Limb (tissue), 2 donors: ENCODE measurements at regions not wholly inside any gene's neighbourhood (a gene's known extent, or its start where the extent isn't known, plus 50 kb on each side); places are given as distances from the start of the nearest gene placed in this dataset.
"Not testable (repeated sequence)": the region's sequence is repeated elsewhere in the genome, so short reads cannot be mapped to it uniquely, and the experiment has no call there.

ENCODE experiments used
- DNase-seq, 2 donors: peaks; one replicate each; pipeline ENCODE4 v3.0.0-alpha.2; 2016; ENCODE audit errors: extremely low spot score in 2 of 2

GRCh38 chr2:238716585-238716984, 131.3 kb upstream of the TWIST2 start:
- DNase-seq = no peak

GRCh38 chr2:238717084-238717483, 130.8 kb upstream of the TWIST2 start:
- DNase-seq = no peak

- no peak for DNase-seq
These were observed 128.2 kb upstream of the TWIST2 start for GRCh38 chr2:238719641-238720040.

- no peak for DNase-seq
These were observed 127.6 kb upstream of the TWIST2 start for GRCh38 chr2:238720232-238720672.

- DNase-seq = no peak
These were observed 125.7 kb upstream of the TWIST2 start for GRCh38 chr2:238722181-238722580.

GRCh38 chr2:238722883-238723282, 125.0 kb upstream of the TWIST2 start:
- peak in 1 of 2 donors; percentile 11 for DNase-seq

- not testable (repeated sequence) for DNase-seq
These were observed 124.1 kb upstream of the TWIST2 start for GRCh38 chr2:238723740-238724320.

- DNase-seq = no peak
These were observed 123.2 kb upstream of the TWIST2 start for GRCh38 chr2:238724728-238725127.

GRCh38 chr2:238725298-238725697, 122.6 kb upstream of the TWIST2 start:
- no peak for DNase-seq

- no peak for DNase-seq
These were observed 121.0 kb upstream of the TWIST2 start for GRCh38 chr2:238726670-238727584.

GRCh38 chr2:238727585-238728329, 120.1 kb upstream of the TWIST2 start:
- no peak for DNase-seq

- peak in 1 of 2 donors; percentile 78 for DNase-seq
These were observed 119.3 kb upstream of the TWIST2 start for GRCh38 chr2:238728330-238729260.

- DNase-seq = peak in 1 of 2 donors; percentile 15
These were observed 118.5 kb upstream of the TWIST2 start for GRCh38 chr2:238729261-238729935.

- DNase-seq = peak in 1 of 2 donors; percentile 22
These were observed 117.8 kb upstream of the TWIST2 start for GRCh38 chr2:238730001-238730669.

GRCh38 chr2:238730881-238731280, 117.0 kb upstream of the TWIST2 start:
- no peak for DNase-seq

GRCh38 chr2:238731961-238732360, 115.9 kb upstream of the TWIST2 start:
- no peak for DNase-seq

- DNase-seq = no peak
These were observed 109.0 kb upstream of the TWIST2 start for GRCh38 chr2:238738917-238739316.

- DNase-seq = no peak
These were observed 108.2 kb upstream of the TWIST2 start for GRCh38 chr2:238739668-238740067.

- DNase-seq = no peak
These were observed 106.6 kb upstream of the TWIST2 start for GRCh38 chr2:238741277-238741676.

- DNase-seq = no peak
These were observed 105.8 kb upstream of the TWIST2 start for GRCh38 chr2:238742066-238742465.
